ENCODE measurements at regions not wholly inside any gene's neighbourhood (a gene's known extent, or its start where the extent isn't known, plus 50 kb on each side); places are given as distances from the start of the nearest gene placed in this dataset.

- Histone ChIP-seq H3K18ac (ENCODE audit: low read depth, low read length) (no peak overlapping the region), H3K9ac (ENCODE audit: low read depth, low read length) (no peak overlapping the region), H3K79me1 (ENCODE audit: low read depth in 1 of 2, low read length in 2 of 2) (no peaks in the 10 kb centered on the region), H4K8ac (ENCODE audit: low read depth in 2 of 2, low read length in 2 of 2) (no peak overlapping the region), H3K4ac (ENCODE audit: low read depth, low read length) (no peak overlapping the region), H3K4me3 (ENCODE audit: insufficient read depth, low read depth, low read length) (no peak overlapping the region), H2BK15ac (ENCODE audit: low read depth, low read length) (no peak overlapping the region), H3K36me3 (ENCODE audit: control insufficient read depth, insufficient read depth, low read length) (no peaks in the 10 kb centered on the region), H3K27me3 (ENCODE audit: control insufficient read depth, insufficient read depth, low read length) (no peaks in the 10 kb centered on the region; the same call in 1 of the 2 replicates), H4K5ac (ENCODE audit: low read depth, low read length) (no peak overlapping the region), H2AFZ (replicated peaks; ENCODE audit: low read length, poor library complexity) (no peak overlapping the region), H2BK120ac (ENCODE audit: low read depth, low read length) (no peak overlapping the region), H3K4me1 (ENCODE audit: control insufficient read depth, insufficient read depth, low read length) (peaks cover 7% of the 10 kb centered on the region), H2AK9ac (replicated peaks; ENCODE audit: low read depth, low read length, poor library complexity) (no peak overlapping the region), H2BK5ac (ENCODE audit: low read depth, low read length, poor library complexity, severe bottlenecking) (no peak overlapping the region), H2AK5ac (ENCODE audit: low read depth, low read length) (no peak overlapping the region), H2BK20ac (ENCODE audit: low read depth, low read length) (no peak overlapping the region), H3K14ac (replicated peaks; ENCODE audit: low read depth, low read length) (no peak overlapping the region), H3K27ac (ENCODE audit: insufficient read depth, low read length) (no peak overlapping the region), H3K23ac (ENCODE audit: low read depth, low read length) (no peak overlapping the region), H3K9me3 (ENCODE audit: control insufficient read depth, insufficient read depth, low read length) (peaks cover 18% of the 10 kb centered on the region), H3K4me2 (ENCODE audit: low read depth, low read length) (no peak overlapping the region), H3K9me1 (ENCODE audit: insufficient read depth, low read length) (no peaks in the 10 kb centered on the region), H4K20me1 (ENCODE audit: insufficient read depth, low read length) (no peaks in the 10 kb centered on the region), H3K56ac (ENCODE audit: extremely low read depth, insufficient read depth, low read length) (no peak overlapping the region), H4K91ac (ENCODE audit: insufficient read depth, low read depth, low read length) (no peak overlapping the region)
- dilution Hi-C loops (cut with HindIII; ENCODE audit: low sequenced_read_pairs, unreplicated experiment) (no loop called here), in situ Hi-C loops (cut with MboI; ENCODE audit: low sequenced_read_pairs) (no loop called here), intact Hi-C loops (cut with micrococcal nuclease) (no loop called here)
- POLR2A ChIA-PET (ENCODE audit: unreplicated experiment): no interaction called here
- TF ChIP-seq BHLHE40 (IDR thresholded peaks at IDR 0.05; ENCODE audit: low read depth, low read length): no peak
- TF ChIP-seq NFE2L2 (IDR thresholded peaks at IDR 0.05; ENCODE audit: low read depth, low read length): no peak
- no peak for TF ChIP-seq CHD1 (IDR thresholded peaks at IDR 0.05; ENCODE audit: low read depth, low read length)
- TF ChIP-seq RFX5 (IDR thresholded peaks at IDR 0.05; ENCODE audit: low read depth, low read length): no peak
- TF ChIP-seq RAD21 (IDR thresholded peaks at IDR 0.05; ENCODE audit: low read length): no peak
- no peak for TF ChIP-seq USF2 (IDR thresholded peaks at IDR 0.05; ENCODE audit: low read depth, low read length)
- no peak for TF ChIP-seq RCOR1 (IDR thresholded peaks at IDR 0.05; ENCODE audit: insufficient replicate concordance, low read length)
- no peak for TF ChIP-seq SMC3 (IDR thresholded peaks at IDR 0.05; ENCODE audit: low read depth, low read length)
- TF ChIP-seq MXI1 (IDR thresholded peaks at IDR 0.05; ENCODE audit: borderline replicate concordance, low read depth, low read length): no peak
- TF ChIP-seq POLR2A (IDR thresholded peaks at IDR 0.05; ENCODE audit: low read depth, low read length): no peak
- TF ChIP-seq ELK1 (IDR thresholded peaks at IDR 0.05; ENCODE audit: borderline replicate concordance, low read depth, low read length): no peak
- TF ChIP-seq CTCF (conservative IDR thresholded peaks at IDR 0.05; ENCODE audit: low read depth, low read length): no peak
- TF ChIP-seq CEBPB (IDR thresholded peaks at IDR 0.05; ENCODE audit: low read depth, low read length): no peak
- TF ChIP-seq MAZ (IDR thresholded peaks at IDR 0.05; ENCODE audit: borderline replicate concordance, low read depth, low read length): no peak
- no peak for TF ChIP-seq FOS (IDR thresholded peaks at IDR 0.05; ENCODE audit: low read depth, low read length)
- TF ChIP-seq MAFK (IDR thresholded peaks at IDR 0.05; ENCODE audit: low read depth, low read length): no peak
- CTCF ChIA-PET: no interaction called here
- BruUV-seq (replicated peaks): no TSS peak
- DNase-seq: no peak
- ATAC-seq (ENCODE audit: low read depth): no peak
Observed at GRCh38 chr13:21944610-21945009, 273.7 kb downstream of the FGF9 start.
